Lung (tissue), 11 donors: ENCODE measurements at regions not wholly inside any gene's neighbourhood (a gene's known extent, or its start where the extent isn't known, plus 50 kb on each side); places are given as distances from the start of the nearest gene placed in this dataset.

Experiments used
- ATAC-seq: fragments of 200-7000 bp; cut with Tn5 transposase; one replicate; pipeline ENCODE4 v1.9.1; 2020; ENCODE audit warnings: moderate number of reproducible peaks; ENCODE audit not compliant: insufficient read depth, low FRiP score
- DNase-seq, 3 donors: peaks; one replicate each; pipeline ENCODE4 v3.0.0-alpha.2; 2013 to 2017
- H3K27ac ChIP-seq, 2 donors: one replicate each; pipeline ENCODE4 v1.5.1; 2013; ENCODE audit warnings: mild to moderate bottlenecking in 2 of 2, moderate library complexity in 2 of 2, control low read depth in 1 of 2, inconsistent platforms in 1 of 2, low read depth in 1 of 2, low read length in 1 of 2
- H3K27me3 ChIP-seq, 3 donors: one replicate each; pipeline ENCODE4 v1.5.1; 2013; ENCODE audit warnings: low read length in 2 of 3; ENCODE audit not compliant: control insufficient read depth in 3 of 3, insufficient read depth in 3 of 3
- H3K36me3 ChIP-seq, 4 donors: one replicate each; pipeline ENCODE4 v1.5.1; 2013; ENCODE audit warnings: low read length in 4 of 4, mild to moderate bottlenecking in 1 of 4, moderate library complexity in 1 of 4; ENCODE audit not compliant: control insufficient read depth in 4 of 4, insufficient read depth in 4 of 4
- H3K4me1 ChIP-seq, 5 donors: one replicate each; pipeline ENCODE4 v1.5.1; 2013; ENCODE audit warnings: low read length in 5 of 5, mild to moderate bottlenecking in 2 of 5, moderate library complexity in 1 of 5; ENCODE audit not compliant: control insufficient read depth in 5 of 5, insufficient read depth in 5 of 5
- H3K4me3 ChIP-seq: one replicate; pipeline ENCODE4 v1.5.1; 2013; ENCODE audit warnings: mild to moderate bottlenecking, control low read depth, moderate library complexity
- H3K9ac ChIP-seq, 2 donors: one replicate each; pipeline ENCODE4 v1.5.1; 2013; ENCODE audit warnings: low read length in 2 of 2, control low read depth in 1 of 2; ENCODE audit not compliant: insufficient read depth in 1 of 2
- H3K9me3 ChIP-seq, 4 donors: one replicate each; pipeline ENCODE4 v1.5.1; 2013; ENCODE audit warnings: low read length in 3 of 4, mild to moderate bottlenecking in 1 of 4, moderate library complexity in 1 of 4; ENCODE audit not compliant: control insufficient read depth in 4 of 4, insufficient read depth in 3 of 4
- CTCF ChIP-seq: IDR thresholded peaks from 2 replicates; pipeline ENCODE4 v1.5.1; 2012; ENCODE audit warnings: mild to moderate bottlenecking; ENCODE audit errors: control extremely low read depth, extremely low read depth
- WGBS, 2 donors: extraction: QIAGEN DNeasy Blood & Tissue Kit; methylation state at CpG; one replicate each; pipeline ENCODE4 v1.1.7; 2013; 5-methylcytosine and 5-hydroxymethylcytosine counted together
- donor health status: control.
- donor health status: control.
- donor health status: Bipolar disorder and iron deficiency.
- donor health status: healthy.
- donor health status: DM: yes; HTN: yes; CAD: no.

- Histone ChIP-seq H3K27ac (no peak overlapping the region), H3K9ac (no peak overlapping the region), H3K36me3 (no peaks in the 10 kb centered on the region), H3K9me3 (no peaks in the 10 kb centered on the region), H3K27me3 (no peaks in the 10 kb centered on the region), H3K4me3 (no peak overlapping the region), H3K4me1 (no peaks in the 10 kb centered on the region)
- DNase-seq (no peak), ATAC-seq (no peak)
- TF ChIP-seq CTCF, result no peak
Observed at GRCh38 chr12:87137220-87137619, 881.0 kb upstream of the MGAT4C start.

GRCh38 chr12:87136330-87136976 is 880.3 kb upstream of the MGAT4C start:
- Histone ChIP-seq H3K9me3 (no peaks in the 10 kb centered on the region), H3K27ac (no peak overlapping the region), H3K36me3 (no peaks in the 10 kb centered on the region), H3K27me3 (no peaks in the 10 kb centered on the region), H3K9ac (no peak overlapping the region), H3K4me3 (no peak overlapping the region), H3K4me1 (no peaks in the 10 kb centered on the region)
- 39% methylated on average over 2 of the region's 2 CpGs for WGBS, 2 donors
- ATAC-seq (no peak), DNase-seq (no peak)
- TF ChIP-seq CTCF, result no peak

- Histone ChIP-seq H3K27ac (no peak overlapping the region), H3K4me3 (no peak overlapping the region), H3K36me3 (no peaks in the 10 kb centered on the region), H3K9ac (no peak overlapping the region), H3K9me3 (peaks cover 0 to 6% (median 4%) of the 10 kb centered on the region in 4 donors), H3K27me3 (no peaks in the 10 kb centered on the region), H3K4me1 (no peaks in the 10 kb centered on the region)
- no peak for TF ChIP-seq CTCF
- no peak for ATAC-seq
- DNase-seq, result no peak
Observed at GRCh38 chr12:87127272-87127671, 871.1 kb upstream of the MGAT4C start.

GRCh38 chr12:87121896-87122295 is 865.7 kb upstream of the MGAT4C start:
- DNase-seq, result no peak
- H3K4me3 ChIP-seq, result no peak overlapping the region
- H3K36me3 ChIP-seq, result no peaks in the 10 kb centered on the region
- peaks cover 0 to 6% (median 4%) of the 10 kb centered on the region in 4 donors for H3K9me3 ChIP-seq
- 65 to 75% methylated on average over 3 of the region's 3 CpGs for WGBS, 2 donors
- no peak overlapping the region for H3K27ac ChIP-seq
- H3K27me3 ChIP-seq, result no peaks in the 10 kb centered on the region
- no peaks in the 10 kb centered on the region for H3K4me1 ChIP-seq
- no peak for TF ChIP-seq CTCF
- H3K9ac ChIP-seq, result no peak overlapping the region
- ATAC-seq, result no peak
